ENCODE measurements at regions not wholly inside any gene's neighbourhood (a gene's known extent, or its start where the extent isn't known, plus 50 kb on each side); places are given as distances from the start of the nearest gene placed in this dataset.

DNA sequence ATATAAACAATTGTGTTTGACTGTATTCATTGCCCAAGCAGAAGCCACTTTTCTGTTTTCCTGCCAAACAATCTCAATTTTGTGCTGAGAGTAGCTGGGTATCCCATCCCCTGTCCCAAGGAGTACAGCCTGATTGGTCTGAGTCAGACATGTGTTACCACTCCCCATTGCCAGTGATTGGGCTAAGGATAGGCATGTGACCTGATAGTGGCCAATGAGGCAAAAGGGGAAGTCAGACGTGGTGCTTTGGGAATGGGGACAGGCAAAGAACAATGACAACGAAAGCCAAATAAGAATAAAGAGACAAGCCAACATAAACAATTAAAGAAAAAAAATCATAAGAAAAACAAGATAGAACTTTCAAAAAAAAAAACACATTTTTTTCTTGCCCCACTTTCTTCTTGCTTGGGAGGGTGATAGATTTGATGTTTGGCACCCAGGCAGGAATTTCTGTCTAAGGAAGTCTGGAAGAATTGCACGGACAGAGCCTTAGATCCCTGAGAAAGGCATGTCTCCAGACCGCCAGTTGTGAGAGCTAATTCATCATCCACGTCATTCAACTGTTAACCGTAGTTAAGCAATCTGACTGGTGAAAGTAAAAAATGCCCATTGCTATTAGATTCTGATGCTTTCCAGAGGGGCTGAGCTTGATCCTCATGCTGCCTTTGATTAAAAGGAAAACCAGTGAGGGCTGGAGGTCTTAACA, 626.6 kb upstream of the TMEM132C start:
- no peak overlapping the region for H3K9ac ChIP-seq
- H4K20me1 ChIP-seq = no peaks in the 10 kb centered on the region
- H3K36me3 ChIP-seq = no peaks in the 10 kb centered on the region
- H3K27me3 ChIP-seq = no peaks in the 10 kb centered on the region
- H3K4me1 ChIP-seq = no peaks in the 10 kb centered on the region
- no peak for TF ChIP-seq Cebpa-rat (IDR thresholded peaks at IDR 0.05)
- H3K27ac ChIP-seq = no peak overlapping the region
- H3K4me3 ChIP-seq = no peak overlapping the region
- no peak overlapping the region for H3K4me2 ChIP-seq
- H3K9me3 ChIP-seq = peaks cover 6% of the 10 kb centered on the region; the same call in 1 of the 2 replicates

GRCh38 chr12:127642208-127642607, 624.8 kb upstream of the TMEM132C start:
- no peak for TF ChIP-seq Cebpa-rat (IDR thresholded peaks at IDR 0.05)
- Histone ChIP-seq H4K20me1 (no peaks in the 10 kb centered on the region), H3K36me3 (no peaks in the 10 kb centered on the region), H3K4me1 (no peaks in the 10 kb centered on the region), H3K9ac (no peak overlapping the region), H3K9me3 (peaks cover 6% of the 10 kb centered on the region; the same call in 1 of the 2 replicates), H3K27me3 (no peaks in the 10 kb centered on the region), H3K4me3 (no peak overlapping the region), H3K4me2 (no peak overlapping the region), H3K27ac (no peak overlapping the region)

DNA sequence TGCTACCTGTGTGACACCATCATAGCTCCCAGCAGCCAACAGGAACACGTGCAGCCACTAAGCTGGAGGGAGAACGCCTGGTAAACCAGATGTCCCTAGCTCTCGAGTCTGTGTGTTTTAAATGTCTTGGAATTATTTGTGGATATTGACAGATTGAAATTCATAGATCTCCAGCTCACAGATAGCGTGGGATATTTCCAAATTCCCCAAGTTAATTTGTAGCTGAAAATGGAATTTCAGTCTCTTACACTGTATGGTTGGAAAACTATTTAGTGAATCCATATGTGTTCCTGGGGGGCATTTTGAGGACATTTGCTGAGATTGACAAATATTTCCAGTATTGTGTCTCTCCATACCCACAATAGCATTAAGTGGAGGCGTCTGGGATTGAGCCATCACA, 618.6 kb upstream of the TMEM132C start:
- no peak for TF ChIP-seq Cebpa-rat (IDR thresholded peaks at IDR 0.05)
- Histone ChIP-seq H4K20me1 (no peaks in the 10 kb centered on the region), H3K27me3 (no peaks in the 10 kb centered on the region), H3K9me3 (no peaks in the 10 kb centered on the region), H3K4me3 (no peak overlapping the region), H3K4me2 (no peak overlapping the region), H3K36me3 (no peaks in the 10 kb centered on the region), H3K27ac (no peak overlapping the region), H3K9ac (no peak overlapping the region), H3K4me1 (no peaks in the 10 kb centered on the region)

DNA sequence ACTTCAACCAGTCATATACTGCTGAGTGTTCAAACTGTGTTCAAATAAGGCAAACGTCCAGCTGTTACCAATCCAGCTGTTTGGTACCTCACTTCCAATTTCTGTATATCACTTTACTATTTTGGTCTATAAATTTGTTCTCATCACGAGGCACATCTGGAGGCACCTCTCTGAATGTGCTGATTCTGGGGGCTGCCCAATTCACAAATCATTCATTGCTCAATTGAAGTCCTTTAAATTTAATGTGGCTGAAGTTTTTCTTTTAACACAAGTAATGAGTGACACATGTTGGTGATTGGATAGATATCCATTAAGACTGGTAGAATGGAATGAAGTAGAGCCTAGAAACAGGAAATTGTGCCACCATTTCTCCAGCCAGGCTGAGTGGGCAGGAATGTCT, 617.0 kb upstream of the TMEM132C start:
- no peak for TF ChIP-seq Cebpa-rat (IDR thresholded peaks at IDR 0.05)

GRCh38 chr12:127650626-127651025, 616.3 kb upstream of the TMEM132C start:
- no peaks in the 10 kb centered on the region for H3K9me3 ChIP-seq
- H3K4me3 ChIP-seq = no peak overlapping the region
- H3K27ac ChIP-seq = no peak overlapping the region
- no peak for TF ChIP-seq Cebpa-rat (IDR thresholded peaks at IDR 0.05)
- H3K9ac ChIP-seq = no peak overlapping the region
- no peaks in the 10 kb centered on the region for H3K4me1 ChIP-seq
- H3K27me3 ChIP-seq = no peaks in the 10 kb centered on the region
- H3K36me3 ChIP-seq = no peaks in the 10 kb centered on the region
- H4K20me1 ChIP-seq = no peaks in the 10 kb centered on the region
- H3K4me2 ChIP-seq = no peak overlapping the region

More for the DNA sequence above, 617.0 kb upstream of the TMEM132C start:
- H3K36me3 ChIP-seq = no peaks in the 10 kb centered on the region
- no peak overlapping the region for H3K4me2 ChIP-seq
- H3K27me3 ChIP-seq = no peaks in the 10 kb centered on the region
- H3K9ac ChIP-seq = no peak overlapping the region
- no peaks in the 10 kb centered on the region for H3K9me3 ChIP-seq
- H4K20me1 ChIP-seq = no peaks in the 10 kb centered on the region
- no peaks in the 10 kb centered on the region for H3K4me1 ChIP-seq
- H3K27ac ChIP-seq = no peak overlapping the region
- no peak overlapping the region for H3K4me3 ChIP-seq

DNA sequence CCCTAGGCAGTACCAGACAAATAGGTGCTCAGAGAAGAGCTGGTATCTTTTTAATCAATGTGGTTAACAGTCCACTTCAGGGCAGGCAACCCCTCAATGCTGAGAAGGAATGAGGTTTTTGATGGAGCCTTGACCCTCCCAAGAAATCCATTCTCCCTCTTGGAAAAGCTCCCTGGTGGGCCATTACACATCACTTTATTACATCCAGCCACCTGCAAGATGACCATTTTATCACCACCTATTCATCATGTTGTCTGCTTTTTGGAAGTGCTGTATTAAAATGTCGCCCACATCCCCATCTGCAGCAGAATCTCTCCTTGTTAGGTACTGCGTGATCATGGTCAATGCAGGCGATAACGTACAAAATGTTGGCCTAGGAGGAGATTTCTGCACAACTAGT, 614.7 kb upstream of the TMEM132C start:
- no peak overlapping the region for H3K9ac ChIP-seq
- no peak overlapping the region for H3K4me3 ChIP-seq
- H3K27me3 ChIP-seq = no peaks in the 10 kb centered on the region
- no peaks in the 10 kb centered on the region for H3K4me1 ChIP-seq
- no peak for TF ChIP-seq Cebpa-rat (IDR thresholded peaks at IDR 0.05)
- no peak overlapping the region for H3K27ac ChIP-seq
- no peaks in the 10 kb centered on the region for H4K20me1 ChIP-seq
- H3K9me3 ChIP-seq = no peaks in the 10 kb centered on the region
- H3K4me2 ChIP-seq = no peak overlapping the region
- no peaks in the 10 kb centered on the region for H3K36me3 ChIP-seq

GRCh38 chr12:127654383-127654985, 612.5 kb upstream of the TMEM132C start:
- Histone ChIP-seq H4K20me1 (no peaks in the 10 kb centered on the region), H3K9me3 (no peaks in the 10 kb centered on the region), H3K4me1 (no peaks in the 10 kb centered on the region), H3K27me3 (no peaks in the 10 kb centered on the region), H3K36me3 (no peaks in the 10 kb centered on the region), H3K27ac (no peak overlapping the region), H3K4me2 (no peak overlapping the region), H3K4me3 (no peak overlapping the region), H3K9ac (no peak overlapping the region)
- no peak for TF ChIP-seq Cebpa-rat (IDR thresholded peaks at IDR 0.05)

- no peak overlapping the region for H3K4me3 ChIP-seq
- no peak for TF ChIP-seq Cebpa-rat (IDR thresholded peaks at IDR 0.05)
- no peak overlapping the region for H3K27ac ChIP-seq
- no peaks in the 10 kb centered on the region for H4K20me1 ChIP-seq
- no peak overlapping the region for H3K4me2 ChIP-seq
- H3K9me3 ChIP-seq = no peaks in the 10 kb centered on the region
- no peak overlapping the region for H3K9ac ChIP-seq
- no peaks in the 10 kb centered on the region for H3K4me1 ChIP-seq
- H3K36me3 ChIP-seq = no peaks in the 10 kb centered on the region
- H3K27me3 ChIP-seq = no peaks in the 10 kb centered on the region
These were observed 611.3 kb upstream of the TMEM132C start for GRCh38 chr12:127655691-127656090.

DNA sequence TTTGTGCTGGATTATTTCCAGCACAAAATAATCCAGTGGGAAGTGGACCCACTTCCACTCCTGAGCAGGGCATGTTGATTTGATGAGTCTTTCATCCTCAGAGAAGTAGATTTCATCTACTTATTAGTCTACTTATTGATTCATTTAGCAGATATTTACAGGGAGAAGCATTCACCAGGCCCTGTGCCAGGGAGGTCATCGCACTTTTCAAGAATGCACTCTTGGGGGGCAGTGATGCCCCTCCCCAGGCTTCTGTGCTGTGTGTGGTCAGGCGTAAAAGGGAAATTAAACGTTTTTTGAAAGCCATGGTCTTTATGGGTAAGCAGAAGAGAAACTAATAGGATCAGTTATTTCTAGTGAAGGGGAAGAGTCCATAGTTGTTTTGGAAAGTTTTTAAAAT, 610.7 kb upstream of the TMEM132C start:
- TF ChIP-seq Cebpa-rat (IDR thresholded peaks at IDR 0.05) = no peak
- no peak overlapping the region for H3K4me3 ChIP-seq
- no peaks in the 10 kb centered on the region for H3K9me3 ChIP-seq
- H3K36me3 ChIP-seq = no peaks in the 10 kb centered on the region
- H3K9ac ChIP-seq = no peak overlapping the region
- no peaks in the 10 kb centered on the region for H3K27me3 ChIP-seq
- H3K27ac ChIP-seq = no peak overlapping the region
- H3K4me1 ChIP-seq = no peaks in the 10 kb centered on the region
- no peak overlapping the region for H3K4me2 ChIP-seq
- H4K20me1 ChIP-seq = no peaks in the 10 kb centered on the region

- Histone ChIP-seq H3K4me3 (no peak overlapping the region), H3K4me1 (no peaks in the 10 kb centered on the region), H3K9me3 (no peaks in the 10 kb centered on the region), H3K27me3 (no peaks in the 10 kb centered on the region), H3K9ac (no peak overlapping the region), H4K20me1 (no peaks in the 10 kb centered on the region), H3K4me2 (no peak overlapping the region), H3K27ac (no peak overlapping the region), H3K36me3 (no peaks in the 10 kb centered on the region)
- no peak for TF ChIP-seq Cebpa-rat (IDR thresholded peaks at IDR 0.05)
These were observed 609.9 kb upstream of the TMEM132C start for GRCh38 chr12:127657036-127657435.
